Upper lobe of left lung (tissue), 6 donors: ENCODE measurements at regions not wholly inside any gene's neighbourhood (a gene's known extent, or its start where the extent isn't known, plus 50 kb on each side); places are given as distances from the start of the nearest gene placed in this dataset.

ENCODE experiments used
- ATAC-seq, 2 donors: fragments of 200-7000 bp; cut with Tn5 transposase; one replicate each; pipeline ENCODE4 v1.9.1; 2022; ENCODE audit warnings: mild to moderate bottlenecking in 2 of 2, moderate library complexity in 2 of 2; ENCODE audit not compliant: low FRiP score in 2 of 2
- DNase-seq, 2 donors: peaks; one replicate each; pipeline ENCODE4 v3.0.0-alpha.2; 2019 to 2020
- H3K27ac ChIP-seq, 4 donors: fragments of 200-600 bp; sonication (generic); one replicate each; pipeline ENCODE4 v1.5.1; 2016 to 2019
- H3K27me3 ChIP-seq, 4 donors: fragments of 200-600 bp; sonication (generic); one replicate each; pipeline ENCODE4 v1.5.1; 2017 to 2019
- H3K36me3 ChIP-seq, 4 donors: fragments of 200-600 bp; sonication (generic); one replicate each; pipeline ENCODE4 v1.5.1; 2016 to 2019
- H3K4me1 ChIP-seq, 4 donors: fragments of 200-600 bp; sonication (generic); one replicate each; pipeline ENCODE4 v1.5.1; 2018 to 2019
- H3K4me3 ChIP-seq, 4 donors: fragments of 200-600 bp; sonication (generic); one replicate each; pipeline ENCODE4 v1.5.1; 2017 to 2019; ENCODE audit warnings: mild to moderate bottlenecking in 2 of 4, moderate library complexity in 1 of 4
- H3K9me3 ChIP-seq, 4 donors: fragments of 200-600 bp; sonication (generic); one replicate each; pipeline ENCODE4 v1.5.1; 2018 to 2019
- EP300 ChIP-seq, 4 donors: sonication (generic); formaldehyde crosslinking; IDR thresholded peaks; one replicate each; pipeline ENCODE4 v1.5.1; 2017; ENCODE audit warnings: antibody characterized with exemption in 4 of 4, control low read depth in 2 of 4
- POLR2A ChIP-seq, 4 donors: fragments of 450-650 bp; IDR thresholded peaks; one replicate each; pipeline ENCODE4 v1.5.1; 2016 to 2017; ENCODE audit warnings: antibody characterized with exemption in 4 of 4, mild to moderate bottlenecking in 2 of 4
- POLR2AphosphoS5 ChIP-seq, 2 donors: sonication (generic); formaldehyde crosslinking; IDR thresholded peaks; one replicate each; pipeline ENCODE4 v1.5.1; 2017; ENCODE audit warnings: antibody characterized with exemption in 2 of 2
- WGBS, 2 donors: methylation state at CpG; one replicate each; pipeline ENCODE4 v1.1.5; 2017 to 2018; 5-methylcytosine and 5-hydroxymethylcytosine counted together
- TF ChIP-seq, protein P1 (sequence below), 6 experiments: fragments of 450-650 bp in 4 of 6; fragments of 200-600 bp in 2 of 6; sonication (generic) in 2 of 6; IDR thresholded peaks; one replicate each; pipeline ENCODE4 v1.5.1; 2016 to 2019; ENCODE audit warnings: antibody characterized with exemption in 6 of 6
- donor health status: DM: no; HTN: no; CAD: no; lungs with moderate emphysema.
- donor health status: DM: no; HTN: yes; CAD: no; lungs with severe emphysema.

DNA sequence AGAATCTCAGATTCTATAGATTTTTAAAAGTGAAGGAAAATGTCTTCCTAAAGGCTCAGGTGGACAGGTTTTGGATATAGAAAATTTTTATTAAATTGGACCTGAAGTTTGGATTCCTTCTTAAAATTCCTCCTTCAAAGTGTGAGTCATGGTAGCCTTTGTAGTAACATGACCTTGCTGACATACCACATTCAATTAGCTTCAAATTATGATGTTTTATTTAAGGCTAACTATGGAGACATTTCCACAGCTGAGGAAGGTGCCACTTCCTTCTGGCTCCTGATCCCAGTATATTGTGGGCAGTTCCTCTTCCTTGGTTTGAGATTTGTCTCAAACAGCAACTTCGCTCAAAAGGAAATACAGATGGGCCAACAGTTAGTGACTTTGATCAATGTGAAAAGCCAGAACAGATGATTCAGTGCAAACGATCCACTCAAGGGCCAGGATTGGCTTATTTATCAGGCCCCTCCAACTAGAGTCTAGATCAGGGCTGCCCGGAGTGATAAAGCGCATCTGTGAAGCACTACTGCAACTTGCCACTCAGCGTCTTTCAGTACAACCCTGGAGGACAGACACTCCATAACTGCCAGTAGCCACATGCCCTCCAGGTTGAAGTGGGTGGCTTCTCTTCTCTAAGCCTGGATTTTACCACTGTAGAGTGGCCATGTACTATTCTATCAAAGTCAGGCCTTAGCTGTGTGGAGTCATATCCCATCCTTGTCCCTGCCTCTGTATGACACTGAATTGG is 573.5 kb downstream of the KIF20B start:
- DNase-seq = no peak
- no peaks in the 10 kb centered on the region for H3K9me3 ChIP-seq
- no peaks in the 10 kb centered on the region for H3K4me1 ChIP-seq
- no peak overlapping the region for H3K27ac ChIP-seq
- no peaks in the 10 kb centered on the region for H3K36me3 ChIP-seq
- WGBS, 2 donors = 68 to 75% methylated on average over 5 of the region's 5 CpGs
- no peak overlapping the region for H3K4me3 ChIP-seq
- ATAC-seq = no peak
- H3K27me3 ChIP-seq = no peaks in the 10 kb centered on the region
- TF ChIP-seq EP300 (IDR thresholded peaks at IDR 0.05) (no peak), POLR2A (IDR thresholded peaks at IDR 0.05) (no peak), POLR2AphosphoS5 (IDR thresholded peaks at IDR 0.05) (no peak)
- TF ChIP-seq, protein P1, sequence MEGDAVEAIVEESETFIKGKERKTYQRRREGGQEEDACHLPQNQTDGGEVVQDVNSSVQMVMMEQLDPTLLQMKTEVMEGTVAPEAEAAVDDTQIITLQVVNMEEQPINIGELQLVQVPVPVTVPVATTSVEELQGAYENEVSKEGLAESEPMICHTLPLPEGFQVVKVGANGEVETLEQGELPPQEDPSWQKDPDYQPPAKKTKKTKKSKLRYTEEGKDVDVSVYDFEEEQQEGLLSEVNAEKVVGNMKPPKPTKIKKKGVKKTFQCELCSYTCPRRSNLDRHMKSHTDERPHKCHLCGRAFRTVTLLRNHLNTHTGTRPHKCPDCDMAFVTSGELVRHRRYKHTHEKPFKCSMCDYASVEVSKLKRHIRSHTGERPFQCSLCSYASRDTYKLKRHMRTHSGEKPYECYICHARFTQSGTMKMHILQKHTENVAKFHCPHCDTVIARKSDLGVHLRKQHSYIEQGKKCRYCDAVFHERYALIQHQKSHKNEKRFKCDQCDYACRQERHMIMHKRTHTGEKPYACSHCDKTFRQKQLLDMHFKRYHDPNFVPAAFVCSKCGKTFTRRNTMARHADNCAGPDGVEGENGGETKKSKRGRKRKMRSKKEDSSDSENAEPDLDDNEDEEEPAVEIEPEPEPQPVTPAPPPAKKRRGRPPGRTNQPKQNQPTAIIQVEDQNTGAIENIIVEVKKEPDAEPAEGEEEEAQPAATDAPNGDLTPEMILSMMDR (IDR thresholded peaks at IDR 0.05) = no peak

- ATAC-seq = no peak
- no peaks in the 10 kb centered on the region for H3K27me3 ChIP-seq
- TF ChIP-seq EP300 (IDR thresholded peaks at IDR 0.05) = no peak
- TF ChIP-seq POLR2AphosphoS5 (IDR thresholded peaks at IDR 0.05) = no peak
- no peak for TF ChIP-seq POLR2A (IDR thresholded peaks at IDR 0.05)
- TF ChIP-seq, protein P1 (IDR thresholded peaks at IDR 0.05) = no peak
- no peaks in the 10 kb centered on the region for H3K36me3 ChIP-seq
- H3K27ac ChIP-seq = no peak overlapping the region
- WGBS, 2 donors = 70 to 74% methylated on average over 4 of the region's 4 CpGs
- no peaks in the 10 kb centered on the region for H3K9me3 ChIP-seq
- no peaks in the 10 kb centered on the region for H3K4me1 ChIP-seq
- no peak for DNase-seq
- H3K4me3 ChIP-seq = no peak overlapping the region
Measured at GRCh38 chr10:90276894-90277475, 575.6 kb downstream of the KIF20B start.

- no peaks in the 10 kb centered on the region for H3K27me3 ChIP-seq
- TF ChIP-seq POLR2AphosphoS5 (IDR thresholded peaks at IDR 0.05) (no peak), POLR2A (IDR thresholded peaks at IDR 0.05) (no peak)
- DNase-seq (no peak), ATAC-seq (no peak)
- peaks cover 0 to 5% (median 0%) of the 10 kb centered on the region in 4 donors for H3K4me1 ChIP-seq
- no peaks in the 10 kb centered on the region for H3K9me3 ChIP-seq
- no peak overlapping the region for H3K4me3 ChIP-seq
- no peak overlapping the region for H3K27ac ChIP-seq
- H3K36me3 ChIP-seq = no peaks in the 10 kb centered on the region
- WGBS, 2 donors = 92 to 96% methylated on average over 2 of the region's 2 CpGs
Measured at GRCh38 chr10:90286406-90286805, 571.4 kb downstream of the HTR7 start.

DNA sequence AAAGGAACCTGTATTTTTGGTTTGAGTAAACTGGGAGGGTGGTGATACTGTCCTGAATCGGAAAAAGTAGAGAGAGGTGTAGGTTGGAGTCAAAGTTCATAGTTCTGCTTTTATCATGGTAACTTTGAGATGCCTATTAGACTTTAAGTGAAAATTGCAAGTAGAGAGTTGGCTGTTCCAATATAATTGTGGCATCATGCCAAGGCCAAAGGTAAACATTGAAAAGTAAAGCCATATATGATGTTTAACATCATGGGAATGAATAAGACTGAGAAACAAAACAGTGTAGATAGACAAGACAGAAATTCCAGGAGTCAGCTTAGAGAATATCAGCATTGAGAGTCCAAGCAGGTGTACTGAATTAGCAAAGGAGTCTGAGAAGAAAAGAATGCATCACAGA is 570.9 kb downstream of the HTR7 start:
- no peak overlapping the region for H3K27ac ChIP-seq
- 73 to 85% methylated on average over 1 of the region's 1 CpG for WGBS, 2 donors
- no peaks in the 10 kb centered on the region for H3K27me3 ChIP-seq
- ATAC-seq (no peak), DNase-seq (no peak)
- TF ChIP-seq POLR2A (IDR thresholded peaks at IDR 0.05) (no peak), POLR2AphosphoS5 (IDR thresholded peaks at IDR 0.05) (no peak), EP300 (IDR thresholded peaks at IDR 0.05) (no peak)
- TF ChIP-seq, protein P1 (IDR thresholded peaks at IDR 0.05) = no peak
- no peak overlapping the region for H3K4me3 ChIP-seq
- peaks cover 0 to 5% (median 0%) of the 10 kb centered on the region in 4 donors for H3K4me1 ChIP-seq
- H3K36me3 ChIP-seq = no peaks in the 10 kb centered on the region
- no peaks in the 10 kb centered on the region for H3K9me3 ChIP-seq

GRCh38 chr10:90288391-90288933 is 569.4 kb downstream of the HTR7 start:
- H3K27ac ChIP-seq = no peak overlapping the region
- no peaks in the 10 kb centered on the region for H3K36me3 ChIP-seq
- TF ChIP-seq POLR2AphosphoS5 (IDR thresholded peaks at IDR 0.05) (no peak), EP300 (IDR thresholded peaks at IDR 0.05) (no peak), POLR2A (IDR thresholded peaks at IDR 0.05) (no peak)
- TF ChIP-seq, protein P1 (IDR thresholded peaks at IDR 0.05) = no peak
- 28 to 47% methylated on average over 1 of the region's 1 CpG for WGBS, 2 donors
- H3K4me3 ChIP-seq = no peak overlapping the region
- H3K27me3 ChIP-seq = no peaks in the 10 kb centered on the region
- peak in 1 of 2 donors; percentile 81 for ATAC-seq
- peaks cover 0 to 5% (median 0%) of the 10 kb centered on the region in 4 donors for H3K4me1 ChIP-seq
- no peak for DNase-seq
- no peaks in the 10 kb centered on the region for H3K9me3 ChIP-seq
